ENCODE measurements at regions not wholly inside any gene's neighbourhood (a gene's known extent, or its start where the extent isn't known, plus 50 kb on each side); places are given as distances from the start of the nearest gene placed in this dataset.

GRCh38 chr10:9297580-9297979, 1243.1 kb downstream of the GATA3 start:
- H2AFZ ChIP-seq (ENCODE audit: low read depth, low read length) = no peak overlapping the region
- ChIA-PET POLR2A (no interaction called here), CTCF (interaction anchor here (5.4 kb wide), 1 partner anchor 1772 kb away, joined by 31 read pairs; no protein-coding TSS in a partner anchor)
- H3K27me3 ChIP-seq (ENCODE audit: control insufficient read depth in 2 of 2, insufficient read depth in 2 of 2, low read length in 2 of 2) = peaks cover 0 to 2% of the 10 kb centered on the region in 2 experiments
- H3K9me1 ChIP-seq (replicated peaks; ENCODE audit: control insufficient read depth, extremely low read depth, insufficient read depth, low read length) = no peaks in the 10 kb centered on the region
- dilution Hi-C loops (cut with MboI; ENCODE audit: extremely low pct_ligation_motif_present, low sequenced_read_pairs) = no loop called here
- BruUV-seq (replicated peaks) = no TSS peak
- TF ChIP-seq GATA2 (IDR thresholded peaks at IDR 0.05; ENCODE audit: insufficient read depth, insufficient read length, low read depth, low read length) = no peak
- no peak for TF ChIP-seq MYC (IDR thresholded peaks at IDR 0.05; ENCODE audit: low read depth, low read length)
- no peak for TF ChIP-seq EZH2 (IDR thresholded peaks at IDR 0.05; ENCODE audit: borderline replicate concordance, low read depth, low read length, severe bottlenecking)
- TF ChIP-seq CTCF (IDR thresholded peaks at IDR 0.05; ENCODE audit: extremely low read depth in 1 of 2, insufficient read depth in 1 of 2, low read depth in 1 of 2, low read length in 2 of 2) = no peak
- no peak for TF ChIP-seq JUN (IDR thresholded peaks at IDR 0.05; ENCODE audit: borderline replicate concordance, insufficient read depth, insufficient read length, low read depth)
- no peak for TF ChIP-seq POLR2A (IDR thresholded peaks at IDR 0.05; ENCODE audit: low read depth, low read length)
- TF ChIP-seq FOS (IDR thresholded peaks at IDR 0.05; ENCODE audit: borderline replicate concordance, insufficient read depth, low read length) = no peak
- TF ChIP-seq POLR2AphosphoS5 (IDR thresholded peaks at IDR 0.05; ENCODE audit: insufficient read depth, low read depth, low read length) = no peak
- TF ChIP-seq MAX (IDR thresholded peaks at IDR 0.05; ENCODE audit: insufficient read depth, insufficient read length) = no peak
- H3K4me2 ChIP-seq (ENCODE audit: insufficient read depth, low read length) = no peak overlapping the region
- FAIRE-seq (no peak), DNase-seq (ENCODE audit: low read depth, low spot score) (no peak)
- H3K9me3 ChIP-seq (replicated peaks; ENCODE audit: control insufficient read depth, insufficient read depth, low read length) = no peaks in the 10 kb centered on the region
- no peak overlapping the region for H3K4me3 ChIP-seq (replicated peaks in 1 of 3; ENCODE audit: insufficient read depth in 1 of 3, low read depth in 1 of 3, low read length in 3 of 3)
- H3K4me1 ChIP-seq (ENCODE audit: control insufficient read depth, extremely low read depth, insufficient read depth, low read length) = no peaks in the 10 kb centered on the region
- H3K9ac ChIP-seq (replicated peaks; ENCODE audit: extremely low read depth, insufficient read depth, low read length) = no peak overlapping the region
- H3K79me2 ChIP-seq (ENCODE audit: control insufficient read depth, insufficient read depth, low read length) = no peaks in the 10 kb centered on the region
- H3K36me3 ChIP-seq (ENCODE audit: control insufficient read depth in 2 of 2, extremely low read depth in 1 of 2, insufficient read depth in 2 of 2, low read length in 2 of 2) = no peaks in the 10 kb centered on the region
- H3K27ac ChIP-seq (ENCODE audit: insufficient read depth, low read depth, low read length) = no peak overlapping the region
- intact Hi-C loops (cut with micrococcal nuclease) = no loop called here
- no peaks in the 10 kb centered on the region for H4K20me1 ChIP-seq (replicated peaks; ENCODE audit: control insufficient read depth, extremely low read depth, insufficient read depth, low read length)

All from endothelial cell of umbilical vein (primary cell).